ENCODE measurements at regions not wholly inside any gene's neighbourhood (a gene's known extent, or its start where the extent isn't known, plus 50 kb on each side); places are given as distances from the start of the nearest gene placed in this dataset.

DNA sequence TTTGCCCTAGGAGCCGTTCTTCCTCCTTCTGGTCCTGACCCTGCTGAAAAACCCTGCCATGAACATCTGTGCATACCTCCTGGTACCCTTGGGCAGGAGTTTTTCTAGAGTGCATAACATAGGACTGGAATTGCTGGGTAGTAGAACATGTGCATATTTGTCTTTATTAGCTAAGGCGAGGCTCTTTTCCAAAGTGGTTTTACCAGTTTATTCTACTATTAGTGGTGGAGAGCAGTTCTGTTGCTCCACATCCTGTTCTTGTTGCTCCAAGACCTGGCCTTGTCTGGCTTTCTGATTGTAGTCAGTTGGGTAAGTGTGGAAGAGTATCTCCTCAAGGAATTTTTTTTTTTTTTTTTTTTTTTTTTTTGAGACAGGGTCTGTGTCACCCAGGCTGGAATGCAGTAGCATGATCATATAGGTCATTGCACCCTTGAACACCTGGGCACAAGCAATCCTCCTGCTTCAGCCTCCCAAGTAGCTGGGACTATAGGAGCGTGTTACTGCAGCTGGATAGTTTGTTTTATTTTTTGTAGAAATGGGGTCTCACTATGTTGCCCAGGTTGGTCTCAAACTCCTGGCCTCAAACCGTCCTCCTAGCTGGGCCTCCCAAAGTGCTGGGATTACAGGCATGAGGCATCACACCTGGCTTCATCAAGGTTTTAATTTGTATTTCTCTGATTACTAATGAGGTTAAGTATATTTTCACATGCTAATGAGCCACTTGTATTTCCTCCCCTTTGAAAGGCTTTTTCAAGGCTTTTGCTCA lies 85.2 kb downstream of the SPRY4 start:
- TF ChIP-seq, protein P1, sequence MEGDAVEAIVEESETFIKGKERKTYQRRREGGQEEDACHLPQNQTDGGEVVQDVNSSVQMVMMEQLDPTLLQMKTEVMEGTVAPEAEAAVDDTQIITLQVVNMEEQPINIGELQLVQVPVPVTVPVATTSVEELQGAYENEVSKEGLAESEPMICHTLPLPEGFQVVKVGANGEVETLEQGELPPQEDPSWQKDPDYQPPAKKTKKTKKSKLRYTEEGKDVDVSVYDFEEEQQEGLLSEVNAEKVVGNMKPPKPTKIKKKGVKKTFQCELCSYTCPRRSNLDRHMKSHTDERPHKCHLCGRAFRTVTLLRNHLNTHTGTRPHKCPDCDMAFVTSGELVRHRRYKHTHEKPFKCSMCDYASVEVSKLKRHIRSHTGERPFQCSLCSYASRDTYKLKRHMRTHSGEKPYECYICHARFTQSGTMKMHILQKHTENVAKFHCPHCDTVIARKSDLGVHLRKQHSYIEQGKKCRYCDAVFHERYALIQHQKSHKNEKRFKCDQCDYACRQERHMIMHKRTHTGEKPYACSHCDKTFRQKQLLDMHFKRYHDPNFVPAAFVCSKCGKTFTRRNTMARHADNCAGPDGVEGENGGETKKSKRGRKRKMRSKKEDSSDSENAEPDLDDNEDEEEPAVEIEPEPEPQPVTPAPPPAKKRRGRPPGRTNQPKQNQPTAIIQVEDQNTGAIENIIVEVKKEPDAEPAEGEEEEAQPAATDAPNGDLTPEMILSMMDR (IDR thresholded peaks at IDR 0.05) = no peak
- no peak for TF ChIP-seq POLR2AphosphoS5 (IDR thresholded peaks at IDR 0.05)
- no peak for TF ChIP-seq EP300 (IDR thresholded peaks at IDR 0.05)
- TF ChIP-seq POLR2A (IDR thresholded peaks at IDR 0.05) = no peak

Data from upper lobe of left lung (tissue), 4 donors.